ENCODE measurements at regions not wholly inside any gene's neighbourhood (a gene's known extent, or its start where the extent isn't known, plus 50 kb on each side); places are given as distances from the start of the nearest gene placed in this dataset.

DNA sequence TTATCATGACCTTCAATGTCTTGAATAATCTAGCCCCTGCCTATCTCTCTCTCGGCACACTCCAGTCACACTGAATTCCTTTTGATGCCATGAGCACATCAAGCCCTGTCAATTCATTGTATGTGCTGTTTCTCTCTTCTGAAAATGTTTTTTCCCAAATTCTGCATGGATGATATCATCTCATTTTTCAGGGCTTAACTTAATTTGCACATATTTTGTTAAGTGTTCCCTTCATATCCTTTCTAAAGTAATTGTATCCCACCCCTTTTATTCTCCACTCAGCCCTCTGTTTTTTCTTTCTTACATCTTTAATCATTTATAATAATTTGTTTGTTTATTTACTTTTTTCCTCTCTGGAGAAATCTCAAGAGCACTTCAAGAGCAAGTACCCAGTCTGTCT, 149.9 kb downstream of the ZNF326 start:
- Histone ChIP-seq H2BK12ac (ENCODE audit: insufficient read length, low read depth, low read length) (no peak overlapping the region), H4K8ac (replicated peaks; ENCODE audit: insufficient read length, low read depth, low read length) (no peak overlapping the region), H3K4me2 (ENCODE audit: insufficient read depth, insufficient read length, low read length) (no peak overlapping the region), H3K9me3 (ENCODE audit: control insufficient read depth, low read depth, low read length) (peaks cover 5% of the 10 kb centered on the region), H3K9ac (ENCODE audit: extremely low read depth, insufficient read length, low read length) (no peak overlapping the region), H4K20me1 (ENCODE audit: control insufficient read depth, insufficient read depth, insufficient read length) (no peaks in the 10 kb centered on the region), H3K79me2 (ENCODE audit: insufficient read depth, low read length) (no peaks in the 10 kb centered on the region), H3K18ac (ENCODE audit: insufficient read length, low read depth, low read length) (no peak overlapping the region), H2BK5ac (ENCODE audit: insufficient read length, low read length) (no peak overlapping the region), H2BK120ac (ENCODE audit: low read depth, low read length, poor library complexity, severe bottlenecking) (no peak overlapping the region), H3K27me3 (ENCODE audit: insufficient read depth, low read length) (no peaks in the 10 kb centered on the region), H4K91ac (ENCODE audit: insufficient read length, low read depth, low read length) (no peak overlapping the region), H2BK20ac (ENCODE audit: low read depth, low read length, poor library complexity, severe bottlenecking) (no peak overlapping the region), H3K23me2 (ENCODE audit: insufficient read length, low read depth, low read length, poor library complexity, severe bottlenecking) (no peaks in the 10 kb centered on the region), H3T11ph (ENCODE audit: low read length) (no peak overlapping the region), H3K56ac (ENCODE audit: insufficient read length, low read depth, low read length) (no peak overlapping the region), H3K4me1 (ENCODE audit: insufficient read depth, low read length) (no peaks in the 10 kb centered on the region), H3K79me1 (ENCODE audit: insufficient read depth, low read depth, low read length, poor library complexity, severe bottlenecking) (no peaks in the 10 kb centered on the region), H3K23ac (ENCODE audit: insufficient read length, low read depth, low read length) (no peak overlapping the region), H2BK15ac (ENCODE audit: low read depth, low read length) (no peak overlapping the region), H2AK5ac (ENCODE audit: insufficient read length, low read length) (no peak overlapping the region), H3K14ac (ENCODE audit: insufficient read depth, low read length) (no peak overlapping the region), H4K5ac (ENCODE audit: insufficient read length, low read depth, low read length) (no peak overlapping the region), H3K27ac (ENCODE audit: insufficient read length, low read depth, low read length) (no peak overlapping the region), H3K4ac (ENCODE audit: low read depth, low read length) (no peak overlapping the region), H2AFZ (ENCODE audit: low read length) (no peak overlapping the region)
- H3K4me3 Mint-ChIP-seq: no peak overlapping the region
- DNase-seq: no peak
- peaks cover 11 to 13% of the 10 kb centered on the region in 2 experiments for H3K9me3 Mint-ChIP-seq
- H3K27ac Mint-ChIP-seq: no peak overlapping the region
- TF ChIP-seq, protein P1, sequence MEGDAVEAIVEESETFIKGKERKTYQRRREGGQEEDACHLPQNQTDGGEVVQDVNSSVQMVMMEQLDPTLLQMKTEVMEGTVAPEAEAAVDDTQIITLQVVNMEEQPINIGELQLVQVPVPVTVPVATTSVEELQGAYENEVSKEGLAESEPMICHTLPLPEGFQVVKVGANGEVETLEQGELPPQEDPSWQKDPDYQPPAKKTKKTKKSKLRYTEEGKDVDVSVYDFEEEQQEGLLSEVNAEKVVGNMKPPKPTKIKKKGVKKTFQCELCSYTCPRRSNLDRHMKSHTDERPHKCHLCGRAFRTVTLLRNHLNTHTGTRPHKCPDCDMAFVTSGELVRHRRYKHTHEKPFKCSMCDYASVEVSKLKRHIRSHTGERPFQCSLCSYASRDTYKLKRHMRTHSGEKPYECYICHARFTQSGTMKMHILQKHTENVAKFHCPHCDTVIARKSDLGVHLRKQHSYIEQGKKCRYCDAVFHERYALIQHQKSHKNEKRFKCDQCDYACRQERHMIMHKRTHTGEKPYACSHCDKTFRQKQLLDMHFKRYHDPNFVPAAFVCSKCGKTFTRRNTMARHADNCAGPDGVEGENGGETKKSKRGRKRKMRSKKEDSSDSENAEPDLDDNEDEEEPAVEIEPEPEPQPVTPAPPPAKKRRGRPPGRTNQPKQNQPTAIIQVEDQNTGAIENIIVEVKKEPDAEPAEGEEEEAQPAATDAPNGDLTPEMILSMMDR (conservative IDR thresholded peaks at IDR 0.05): no peak
- no peaks in the 10 kb centered on the region for H3K4me1 Mint-ChIP-seq
- H3K27me3 Mint-ChIP-seq (ENCODE audit: low read depth): no peaks in the 10 kb centered on the region
- WGBS (ENCODE audit: extremely low coverage, insufficient read length, low lambda C conversion rate): no CpG with 5 or more reads among the region's 1 CpG
- peaks cover 3 to 13% (median 5%) of the 10 kb centered on the region in 3 experiments; a peak in 6 of 7 replicates for H3K36me3 Mint-ChIP-seq (ENCODE audit: insufficient read depth in 1 of 3, low read depth in 3 of 3)
